Panc1 (cell line): ENCODE measurements at regions not wholly inside any gene's neighbourhood (a gene's known extent, or its start where the extent isn't known, plus 50 kb on each side); places are given as distances from the start of the nearest gene placed in this dataset.

Experiments
- ATAC-seq: fragments of 200-7000 bp; cut with Tn5 transposase; 2 replicates; pipeline ENCODE4 v1.9.1; 2020; ENCODE audit warnings: mild to moderate bottlenecking, moderate library complexity
- BruUV-seq: library from RNA; stranded (reverse); fragments of 400-500 nt; replicated peaks from 2 replicates; lab custom pipeline; 2021; lab: Mats Ljungman, UMichigan
- CTCF ChIA-PET: fragments of 300-600 bp; sonication (Branson Sonifier 250); formaldehyde crosslinking; loops from one replicate; lab custom pipeline; 2022; ENCODE audit warnings: antibody characterized with exemption; lab: Charles Lee
- POLR2A ChIA-PET: fragments of 300-600 bp; sonication (Branson Sonifier 250); formaldehyde crosslinking; loops from one replicate; lab custom pipeline; 2022; ENCODE audit warnings: antibody characterized with exemption; lab: Charles Lee
- DNase-seq: peaks from one replicate; pipeline ENCODE4 v3.0.0-alpha.2; 2010; ENCODE audit warnings: low read depth, low spot score
- H3K27ac ChIP-seq: 2 replicates; pipeline ENCODE4 v1.5.1; 2011; ENCODE audit warnings: mild to moderate bottlenecking, low read length, inconsistent platforms
- H3K27me3 ChIP-seq: fragments of 200-500 bp; sonication (Bioruptor generic); 2 replicates; pipeline ENCODE4 v1.6.0; 2014; ENCODE audit warnings: low read length, inconsistent platforms; ENCODE audit not compliant: control insufficient read depth, insufficient read depth
- H3K36me3 ChIP-seq: fragments of 200-500 bp; sonication (Bioruptor generic); 2 replicates; pipeline ENCODE4 v1.5.1; 2014; ENCODE audit warnings: inconsistent platforms, mild to moderate bottlenecking, low read length, moderate library complexity; ENCODE audit not compliant: control insufficient read depth, insufficient read depth
- H3K4me1 ChIP-seq: 2 replicates; pipeline ENCODE4 v1.5.1; 2011; ENCODE audit warnings: inconsistent platforms, mild to moderate bottlenecking, low read length, moderate library complexity; ENCODE audit not compliant: control insufficient read depth, insufficient read depth
- H3K4me3 ChIP-seq, 2 experiments: 2 replicates each; pipeline ENCODE4 v1.5.1; 2011 to 2012; ENCODE audit warnings: low read depth in 2 of 2, low read length in 2 of 2, mild to moderate bottlenecking in 2 of 2, inconsistent platforms in 1 of 2, moderate library complexity in 1 of 2
- H3K9me3 ChIP-seq: fragments of 200-500 bp; sonication (Bioruptor generic); 2 replicates; pipeline ENCODE4 v1.5.1; 2014; ENCODE audit warnings: low read depth, mild to moderate bottlenecking, inconsistent platforms, low read length, moderate library complexity; ENCODE audit not compliant: control insufficient read depth, insufficient read depth
- POLR2AphosphoS5 ChIP-seq: IDR thresholded peaks from 2 replicates; pipeline ENCODE4 v1.6.1; 2012; ENCODE audit warnings: mild to moderate bottlenecking, low read depth, low read length, moderate library complexity
- SIN3A ChIP-seq: IDR thresholded peaks from 2 replicates; pipeline ENCODE4 v1.6.1; 2012; ENCODE audit warnings: low read depth, mild to moderate bottlenecking, low read length, moderate library complexity, borderline replicate concordance; ENCODE audit not compliant: insufficient read depth
- TCF7L2 ChIP-seq: IDR thresholded peaks from 2 replicates; pipeline ENCODE4 v1.6.1; 2011; ENCODE audit warnings: mild to moderate bottlenecking, low read depth, low read length, inconsistent platforms
- in situ Hi-C: cut with HindIII; loops from 2 replicates; pipeline ENCODE4 v1.10.0; 2016; ENCODE audit warnings: low sequenced_read_pairs, low pct_unique_long_range_greater_than_20kb
- intact Hi-C: fragments of 100-400 bp; cut with micrococcal nuclease; formaldehyde crosslinking; loops from one replicate; pipeline ENCODE4 v1.10.0; 2022; ENCODE audit not compliant: unreplicated experiment
- TF ChIP-seq, protein P1 (sequence below): fragments of 450-650 bp; IDR thresholded peaks from 2 replicates; pipeline ENCODE4 v1.5.1; 2017; ENCODE audit warnings: mild to moderate bottlenecking
- TF ChIP-seq, protein P2 (sequence below), 2 experiments: IDR thresholded peaks; 2 replicates each; pipeline ENCODE4 v1.6.1; 2011 to 2012; ENCODE audit warnings: low read depth in 2 of 2, control low read depth in 1 of 2, low read length in 1 of 2, mild to moderate bottlenecking in 1 of 2, moderate library complexity in 1 of 2; ENCODE audit not compliant: insufficient read depth in 1 of 2

DNA sequence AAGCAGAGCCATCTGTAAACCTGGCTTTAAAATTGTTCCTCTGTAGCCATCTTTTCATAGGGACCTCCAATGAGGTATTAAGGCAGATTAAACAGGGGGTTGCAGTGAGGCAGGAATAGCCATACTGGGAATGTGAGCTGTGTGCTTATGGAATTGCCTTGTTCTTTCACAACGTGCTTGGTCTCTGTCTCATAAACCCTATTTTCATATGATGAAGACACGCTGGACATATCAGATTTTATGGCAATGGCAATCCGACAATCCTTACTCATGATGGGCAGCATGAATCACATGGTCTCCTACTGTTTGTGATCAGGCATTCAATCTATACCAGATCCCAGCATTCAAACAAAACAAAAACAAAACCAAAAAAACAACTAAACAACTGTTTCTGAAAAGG, 418.9 kb upstream of the NRP1 start:
- DNase-seq (no peak), ATAC-seq (no peak)
- BruUV-seq, result no TSS peak
- no peaks in the 10 kb centered on the region for H3K36me3 ChIP-seq
- TF ChIP-seq, protein P1, sequence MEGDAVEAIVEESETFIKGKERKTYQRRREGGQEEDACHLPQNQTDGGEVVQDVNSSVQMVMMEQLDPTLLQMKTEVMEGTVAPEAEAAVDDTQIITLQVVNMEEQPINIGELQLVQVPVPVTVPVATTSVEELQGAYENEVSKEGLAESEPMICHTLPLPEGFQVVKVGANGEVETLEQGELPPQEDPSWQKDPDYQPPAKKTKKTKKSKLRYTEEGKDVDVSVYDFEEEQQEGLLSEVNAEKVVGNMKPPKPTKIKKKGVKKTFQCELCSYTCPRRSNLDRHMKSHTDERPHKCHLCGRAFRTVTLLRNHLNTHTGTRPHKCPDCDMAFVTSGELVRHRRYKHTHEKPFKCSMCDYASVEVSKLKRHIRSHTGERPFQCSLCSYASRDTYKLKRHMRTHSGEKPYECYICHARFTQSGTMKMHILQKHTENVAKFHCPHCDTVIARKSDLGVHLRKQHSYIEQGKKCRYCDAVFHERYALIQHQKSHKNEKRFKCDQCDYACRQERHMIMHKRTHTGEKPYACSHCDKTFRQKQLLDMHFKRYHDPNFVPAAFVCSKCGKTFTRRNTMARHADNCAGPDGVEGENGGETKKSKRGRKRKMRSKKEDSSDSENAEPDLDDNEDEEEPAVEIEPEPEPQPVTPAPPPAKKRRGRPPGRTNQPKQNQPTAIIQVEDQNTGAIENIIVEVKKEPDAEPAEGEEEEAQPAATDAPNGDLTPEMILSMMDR, result no peak
- no peak for TF ChIP-seq SIN3A
- TF ChIP-seq, protein P2, sequence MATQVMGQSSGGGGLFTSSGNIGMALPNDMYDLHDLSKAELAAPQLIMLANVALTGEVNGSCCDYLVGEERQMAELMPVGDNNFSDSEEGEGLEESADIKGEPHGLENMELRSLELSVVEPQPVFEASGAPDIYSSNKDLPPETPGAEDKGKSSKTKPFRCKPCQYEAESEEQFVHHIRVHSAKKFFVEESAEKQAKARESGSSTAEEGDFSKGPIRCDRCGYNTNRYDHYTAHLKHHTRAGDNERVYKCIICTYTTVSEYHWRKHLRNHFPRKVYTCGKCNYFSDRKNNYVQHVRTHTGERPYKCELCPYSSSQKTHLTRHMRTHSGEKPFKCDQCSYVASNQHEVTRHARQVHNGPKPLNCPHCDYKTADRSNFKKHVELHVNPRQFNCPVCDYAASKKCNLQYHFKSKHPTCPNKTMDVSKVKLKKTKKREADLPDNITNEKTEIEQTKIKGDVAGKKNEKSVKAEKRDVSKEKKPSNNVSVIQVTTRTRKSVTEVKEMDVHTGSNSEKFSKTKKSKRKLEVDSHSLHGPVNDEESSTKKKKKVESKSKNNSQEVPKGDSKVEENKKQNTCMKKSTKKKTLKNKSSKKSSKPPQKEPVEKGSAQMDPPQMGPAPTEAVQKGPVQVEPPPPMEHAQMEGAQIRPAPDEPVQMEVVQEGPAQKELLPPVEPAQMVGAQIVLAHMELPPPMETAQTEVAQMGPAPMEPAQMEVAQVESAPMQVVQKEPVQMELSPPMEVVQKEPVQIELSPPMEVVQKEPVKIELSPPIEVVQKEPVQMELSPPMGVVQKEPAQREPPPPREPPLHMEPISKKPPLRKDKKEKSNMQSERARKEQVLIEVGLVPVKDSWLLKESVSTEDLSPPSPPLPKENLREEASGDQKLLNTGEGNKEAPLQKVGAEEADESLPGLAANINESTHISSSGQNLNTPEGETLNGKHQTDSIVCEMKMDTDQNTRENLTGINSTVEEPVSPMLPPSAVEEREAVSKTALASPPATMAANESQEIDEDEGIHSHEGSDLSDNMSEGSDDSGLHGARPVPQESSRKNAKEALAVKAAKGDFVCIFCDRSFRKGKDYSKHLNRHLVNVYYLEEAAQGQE (IDR thresholded peaks at IDR 0.05; ENCODE audit: insufficient read depth in 1 of 2, low read depth in 2 of 2, low read length in 1 of 2), result no peak
- TF ChIP-seq POLR2AphosphoS5, result no peak
- TF ChIP-seq TCF7L2, result no peak
- no peaks in the 10 kb centered on the region for H3K9me3 ChIP-seq
- no peaks in the 10 kb centered on the region for H3K27me3 ChIP-seq
- H3K4me1 ChIP-seq, result no peaks in the 10 kb centered on the region
- in situ Hi-C loops (no loop called here), intact Hi-C loops (no loop called here)
- H3K27ac ChIP-seq, result no peak overlapping the region
- no peak overlapping the region for H3K4me3 ChIP-seq
- ChIA-PET CTCF (no interaction called here), POLR2A (no interaction called here)

DNA sequence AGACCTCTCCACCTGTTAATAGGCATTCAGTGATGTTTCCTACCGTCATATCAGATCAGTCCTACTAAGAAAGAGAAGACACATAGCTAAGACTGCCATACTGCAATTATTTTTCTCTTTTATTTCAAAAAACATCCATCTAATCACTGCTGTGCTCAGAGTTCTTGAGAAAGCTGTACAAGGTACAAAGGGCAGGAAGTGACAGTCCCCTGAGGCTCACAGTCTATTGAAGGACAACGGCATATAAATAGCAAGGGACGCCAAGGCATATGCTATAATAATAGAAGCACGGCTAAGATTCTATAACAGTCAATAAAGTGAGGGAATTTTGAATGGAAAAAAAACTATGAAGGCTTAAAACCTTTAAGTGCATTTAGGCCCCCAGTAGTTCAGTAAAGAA, 415.3 kb upstream of the NRP1 start:
- no peak for DNase-seq
- ATAC-seq, result no peak
- Histone ChIP-seq H3K4me3 (no peak overlapping the region), H3K4me1 (no peaks in the 10 kb centered on the region), H3K36me3 (no peaks in the 10 kb centered on the region), H3K27ac (no peak overlapping the region), H3K9me3 (no peaks in the 10 kb centered on the region), H3K27me3 (no peaks in the 10 kb centered on the region)
- ChIA-PET POLR2A (no interaction called here), CTCF (no interaction called here)
- intact Hi-C loops, result no loop called here
- no peak for TF ChIP-seq TCF7L2
- TF ChIP-seq, protein P2 (IDR thresholded peaks at IDR 0.05; ENCODE audit: insufficient read depth in 1 of 2, low read depth in 2 of 2, low read length in 1 of 2), result no peak
- no peak for TF ChIP-seq POLR2AphosphoS5
- TF ChIP-seq SIN3A, result no peak
- TF ChIP-seq, protein P1, result no peak
- in situ Hi-C loops, result no loop called here
- no TSS peak for BruUV-seq
